ENCODE measurements at regions not wholly inside any gene's neighbourhood (a gene's known extent, or its start where the extent isn't known, plus 50 kb on each side); places are given as distances from the start of the nearest gene placed in this dataset.

- Histone ChIP-seq H3K27me3 (ENCODE audit: low read depth, low read length) (no peaks in the 10 kb centered on the region), H4K20me1 (ENCODE audit: insufficient read depth, low read length) (no peaks in the 10 kb centered on the region), H3K27ac (ENCODE audit: low read length) (no peak overlapping the region), H3K4me3 (ENCODE audit: low read length) (no peak overlapping the region), H3K79me2 (ENCODE audit: low read length) (no peaks in the 10 kb centered on the region), H3K9me3 (ENCODE audit: insufficient read depth, low read length) (no peaks in the 10 kb centered on the region), H3K36me3 (replicated peaks; ENCODE audit: low read depth, low read length) (no peaks in the 10 kb centered on the region), H3K4me1 (ENCODE audit: low read length) (no peaks in the 10 kb centered on the region), H3K4me2 (ENCODE audit: low read length) (no peak overlapping the region), H3K9ac (ENCODE audit: low read length) (no peak overlapping the region), H2AFZ (ENCODE audit: low read depth, low read length) (no peak overlapping the region)
- TF ChIP-seq CTCF (IDR thresholded peaks at IDR 0.05; ENCODE audit: low read depth, low read length) (no peak), EZH2phosphoT487 (IDR thresholded peaks at IDR 0.05; ENCODE audit: low read depth) (no peak)
Measured at GRCh38 chrX:9253211-9253610, 211.6 kb upstream of the TBL1X start.

- TF ChIP-seq CTCF (IDR thresholded peaks at IDR 0.05; ENCODE audit: low read depth, low read length) = no peak
- no peak for TF ChIP-seq EZH2phosphoT487 (IDR thresholded peaks at IDR 0.05; ENCODE audit: low read depth)
- Histone ChIP-seq H3K9me3 (ENCODE audit: insufficient read depth, low read length) (no peaks in the 10 kb centered on the region), H3K4me3 (ENCODE audit: low read length) (no peak overlapping the region), H4K20me1 (ENCODE audit: insufficient read depth, low read length) (no peaks in the 10 kb centered on the region), H2AFZ (ENCODE audit: low read depth, low read length) (no peak overlapping the region), H3K36me3 (replicated peaks; ENCODE audit: low read depth, low read length) (no peaks in the 10 kb centered on the region), H3K4me2 (ENCODE audit: low read length) (no peak overlapping the region), H3K27ac (ENCODE audit: low read length) (no peak overlapping the region), H3K9ac (ENCODE audit: low read length) (no peak overlapping the region), H3K27me3 (ENCODE audit: low read depth, low read length) (no peaks in the 10 kb centered on the region), H3K79me2 (ENCODE audit: low read length) (no peaks in the 10 kb centered on the region), H3K4me1 (ENCODE audit: low read length) (no peaks in the 10 kb centered on the region)
Measured at GRCh38 chrX:9257718-9258420, 207.0 kb upstream of the TBL1X start.

- Histone ChIP-seq H4K20me1 (ENCODE audit: insufficient read depth, low read length) (no peaks in the 10 kb centered on the region), H3K27me3 (ENCODE audit: low read depth, low read length) (no peaks in the 10 kb centered on the region), H3K27ac (ENCODE audit: low read length) (no peak overlapping the region), H3K36me3 (replicated peaks; ENCODE audit: low read depth, low read length) (no peaks in the 10 kb centered on the region), H3K9ac (ENCODE audit: low read length) (no peak overlapping the region), H3K9me3 (ENCODE audit: insufficient read depth, low read length) (no peaks in the 10 kb centered on the region), H3K79me2 (ENCODE audit: low read length) (no peaks in the 10 kb centered on the region), H3K4me1 (ENCODE audit: low read length) (no peaks in the 10 kb centered on the region), H3K4me3 (ENCODE audit: low read length) (no peak overlapping the region), H3K4me2 (ENCODE audit: low read length) (no peak overlapping the region), H2AFZ (ENCODE audit: low read depth, low read length) (no peak overlapping the region)
- TF ChIP-seq EZH2phosphoT487 (IDR thresholded peaks at IDR 0.05; ENCODE audit: low read depth) = no peak
- no peak for TF ChIP-seq CTCF (IDR thresholded peaks at IDR 0.05; ENCODE audit: low read depth, low read length)
Measured at GRCh38 chrX:9258421-9259104, 206.3 kb upstream of the TBL1X start.

GRCh38 chrX:9260603-9261002, 204.3 kb upstream of the TBL1X start:
- Histone ChIP-seq H3K36me3 (replicated peaks; ENCODE audit: low read depth, low read length) (no peaks in the 10 kb centered on the region), H4K20me1 (ENCODE audit: insufficient read depth, low read length) (no peaks in the 10 kb centered on the region), H3K4me2 (ENCODE audit: low read length) (no peak overlapping the region), H3K27me3 (ENCODE audit: low read depth, low read length) (no peaks in the 10 kb centered on the region), H3K27ac (ENCODE audit: low read length) (no peak overlapping the region), H3K4me1 (ENCODE audit: low read length) (no peaks in the 10 kb centered on the region), H3K4me3 (ENCODE audit: low read length) (no peak overlapping the region), H3K9ac (ENCODE audit: low read length) (no peak overlapping the region), H3K79me2 (ENCODE audit: low read length) (no peaks in the 10 kb centered on the region), H2AFZ (ENCODE audit: low read depth, low read length) (no peak overlapping the region), H3K9me3 (ENCODE audit: insufficient read depth, low read length) (no peaks in the 10 kb centered on the region)
- TF ChIP-seq CTCF (IDR thresholded peaks at IDR 0.05; ENCODE audit: low read depth, low read length) = no peak
- TF ChIP-seq EZH2phosphoT487 (IDR thresholded peaks at IDR 0.05; ENCODE audit: low read depth) = no peak
